ENCODE measurements at regions not wholly inside any gene's neighbourhood (a gene's known extent, or its start where the extent isn't known, plus 50 kb on each side); places are given as distances from the start of the nearest gene placed in this dataset.
"Not testable (repeated sequence)": the region's sequence is repeated elsewhere in the genome, so short reads cannot be mapped to it uniquely, and the experiment has no call there.

DNA sequence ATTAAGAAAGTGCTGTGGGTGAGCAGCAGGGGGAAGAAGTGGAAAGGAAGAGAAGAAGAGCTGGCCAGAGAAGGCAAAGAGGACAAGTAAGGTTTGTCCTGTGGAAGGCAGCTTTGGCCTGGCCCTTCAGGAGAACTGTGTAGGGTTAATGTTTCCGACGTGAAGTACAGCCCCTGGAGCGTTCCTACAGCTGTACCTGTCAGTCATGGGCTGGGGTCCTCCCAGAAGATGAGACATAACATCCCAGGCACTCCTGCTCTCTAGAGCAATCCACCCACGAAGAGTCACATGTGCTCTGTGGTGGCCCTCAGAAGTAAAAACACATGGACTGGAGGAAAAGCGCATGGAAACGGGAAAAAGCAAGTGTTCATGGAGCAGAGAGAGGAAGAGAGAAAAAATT, 237.4 kb downstream of the CAAP1 start:
- no peaks in the 10 kb centered on the region for H3K4me1 ChIP-seq (ENCODE audit: low read depth)
- no peaks in the 10 kb centered on the region for H3K36me3 ChIP-seq (ENCODE audit: low read depth)
- no peaks in the 10 kb centered on the region for H3K9me3 ChIP-seq
- no peak for DNase-seq
- H3K4me3 ChIP-seq, result no peak overlapping the region
- TF ChIP-seq, protein P1, sequence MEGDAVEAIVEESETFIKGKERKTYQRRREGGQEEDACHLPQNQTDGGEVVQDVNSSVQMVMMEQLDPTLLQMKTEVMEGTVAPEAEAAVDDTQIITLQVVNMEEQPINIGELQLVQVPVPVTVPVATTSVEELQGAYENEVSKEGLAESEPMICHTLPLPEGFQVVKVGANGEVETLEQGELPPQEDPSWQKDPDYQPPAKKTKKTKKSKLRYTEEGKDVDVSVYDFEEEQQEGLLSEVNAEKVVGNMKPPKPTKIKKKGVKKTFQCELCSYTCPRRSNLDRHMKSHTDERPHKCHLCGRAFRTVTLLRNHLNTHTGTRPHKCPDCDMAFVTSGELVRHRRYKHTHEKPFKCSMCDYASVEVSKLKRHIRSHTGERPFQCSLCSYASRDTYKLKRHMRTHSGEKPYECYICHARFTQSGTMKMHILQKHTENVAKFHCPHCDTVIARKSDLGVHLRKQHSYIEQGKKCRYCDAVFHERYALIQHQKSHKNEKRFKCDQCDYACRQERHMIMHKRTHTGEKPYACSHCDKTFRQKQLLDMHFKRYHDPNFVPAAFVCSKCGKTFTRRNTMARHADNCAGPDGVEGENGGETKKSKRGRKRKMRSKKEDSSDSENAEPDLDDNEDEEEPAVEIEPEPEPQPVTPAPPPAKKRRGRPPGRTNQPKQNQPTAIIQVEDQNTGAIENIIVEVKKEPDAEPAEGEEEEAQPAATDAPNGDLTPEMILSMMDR (IDR thresholded peaks at IDR 0.05), result no peak
- no peak for ATAC-seq
- intact Hi-C loops (cut with DNase I, micrococcal nuclease), result loop anchor here in 1 of 2 donors (10.0 kb wide), 1 partner anchor 50 kb away; no protein-coding TSS in a partner anchor

DNA sequence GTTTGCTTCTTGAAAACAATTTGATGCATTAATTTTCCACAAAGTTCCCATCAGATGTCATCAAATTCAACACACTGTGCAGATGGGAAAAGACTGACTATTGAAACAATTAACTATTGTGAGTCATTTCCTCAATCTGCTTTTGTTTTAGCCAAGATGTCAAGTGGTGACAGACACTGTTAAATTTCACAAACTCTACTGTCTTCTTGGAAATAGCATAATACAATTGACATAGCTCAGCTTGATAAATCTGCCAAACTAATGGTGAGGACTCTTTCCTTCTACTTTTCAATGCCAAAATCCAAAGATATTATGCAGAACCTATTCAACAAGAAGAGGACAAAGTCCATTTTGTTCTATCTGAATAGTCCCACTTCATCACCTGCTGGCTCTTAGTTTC, 242.3 kb downstream of the CAAP1 start:
- H3K4me1 ChIP-seq (ENCODE audit: low read depth), result no peaks in the 10 kb centered on the region
- ATAC-seq (no peak), DNase-seq (no peak)
- no peaks in the 10 kb centered on the region for H3K36me3 ChIP-seq (ENCODE audit: low read depth)
- no peak overlapping the region for H3K4me3 ChIP-seq
- intact Hi-C loops (cut with DNase I, micrococcal nuclease), result loop anchor here in 1 of 2 donors (10.0 kb wide), 1 partner anchor 54 kb away; no protein-coding TSS in a partner anchor
- no peaks in the 10 kb centered on the region for H3K9me3 ChIP-seq
- TF ChIP-seq, protein P1 (IDR thresholded peaks at IDR 0.05), result no peak

DNA sequence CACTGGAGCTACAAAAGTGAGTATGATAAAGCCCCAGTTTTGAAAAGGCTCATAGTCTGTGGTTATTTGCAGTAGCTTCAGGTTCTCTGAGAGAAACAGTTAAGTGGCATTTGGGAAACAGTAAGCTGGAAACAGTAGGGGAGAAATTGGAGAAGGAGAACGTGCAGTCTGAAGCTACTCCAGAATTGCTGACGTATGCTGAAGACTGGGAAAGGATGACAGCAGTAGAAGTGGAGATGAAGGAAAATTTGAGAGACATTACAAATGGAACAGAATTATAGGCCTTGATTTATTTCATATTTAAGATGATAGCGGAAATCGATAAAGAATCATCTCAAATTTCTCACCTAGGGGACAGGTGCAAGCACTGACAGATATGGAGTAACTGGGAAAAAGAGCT, 248.8 kb downstream of the CAAP1 start:
- Histone ChIP-seq H3K4me3 (no peak overlapping the region), H3K36me3 (ENCODE audit: low read depth) (no peaks in the 10 kb centered on the region), H3K4me1 (ENCODE audit: low read depth) (no peaks in the 10 kb centered on the region), H3K9me3 (no peaks in the 10 kb centered on the region)
- ATAC-seq (no peak), DNase-seq (no peak)
- TF ChIP-seq, protein P1 (IDR thresholded peaks at IDR 0.05), result no peak
- intact Hi-C loops (cut with DNase I, micrococcal nuclease), result no loop called here

DNA sequence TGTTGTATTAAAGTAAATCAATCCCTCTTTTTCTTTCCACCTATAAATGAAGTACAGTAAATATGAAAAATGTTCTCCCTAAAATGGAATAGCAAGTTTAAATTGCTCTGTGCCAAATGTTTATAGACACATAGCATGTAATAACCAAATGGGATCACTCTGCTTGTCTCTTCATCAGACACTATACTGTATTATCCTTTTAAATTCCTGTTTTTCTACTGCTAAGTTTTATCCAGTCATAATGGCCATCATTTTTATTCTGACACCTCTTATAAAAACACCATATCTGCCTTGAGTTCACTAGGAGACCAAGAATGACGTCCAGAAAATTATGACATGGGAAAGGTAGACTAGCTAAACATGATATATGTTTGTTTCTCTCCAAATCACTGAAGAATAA, 252.8 kb downstream of the CAAP1 start:
- Histone ChIP-seq H3K4me3 (no peak overlapping the region), H3K36me3 (ENCODE audit: low read depth) (no peaks in the 10 kb centered on the region), H3K4me1 (ENCODE audit: low read depth) (no peaks in the 10 kb centered on the region), H3K9me3 (no peaks in the 10 kb centered on the region)
- intact Hi-C loops (cut with DNase I, micrococcal nuclease), result no loop called here
- ATAC-seq (no peak), DNase-seq (no peak)
- TF ChIP-seq, protein P1 (IDR thresholded peaks at IDR 0.05), result no peak

DNA sequence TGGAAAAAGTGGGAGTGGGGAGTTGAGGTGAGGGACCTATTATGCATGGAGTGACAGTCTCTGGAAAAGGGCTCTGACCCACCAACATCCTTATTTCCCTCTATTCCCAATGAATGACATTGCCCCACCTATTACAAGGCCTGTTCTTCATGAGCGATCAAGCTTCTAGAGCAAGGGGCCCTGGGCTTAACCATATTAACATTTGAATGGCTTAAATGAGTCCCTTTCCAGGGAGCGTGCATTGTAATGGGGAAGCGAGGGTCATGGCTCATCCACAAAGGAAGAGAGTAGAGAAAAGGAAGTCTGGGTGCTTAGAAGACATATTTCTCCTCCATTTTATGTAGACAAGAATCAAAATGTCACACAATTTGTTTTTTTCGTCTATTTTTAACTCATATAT, 255.5 kb downstream of the CAAP1 start:
- H3K9me3 ChIP-seq, result no peaks in the 10 kb centered on the region
- intact Hi-C loops (cut with DNase I, micrococcal nuclease), result no loop called here
- no peaks in the 10 kb centered on the region for H3K4me1 ChIP-seq (ENCODE audit: low read depth)
- ATAC-seq (no peak), DNase-seq (no peak)
- no peak overlapping the region for H3K4me3 ChIP-seq
- TF ChIP-seq, protein P1 (IDR thresholded peaks at IDR 0.05), result no peak
- no peaks in the 10 kb centered on the region for H3K36me3 ChIP-seq (ENCODE audit: low read depth)

DNA sequence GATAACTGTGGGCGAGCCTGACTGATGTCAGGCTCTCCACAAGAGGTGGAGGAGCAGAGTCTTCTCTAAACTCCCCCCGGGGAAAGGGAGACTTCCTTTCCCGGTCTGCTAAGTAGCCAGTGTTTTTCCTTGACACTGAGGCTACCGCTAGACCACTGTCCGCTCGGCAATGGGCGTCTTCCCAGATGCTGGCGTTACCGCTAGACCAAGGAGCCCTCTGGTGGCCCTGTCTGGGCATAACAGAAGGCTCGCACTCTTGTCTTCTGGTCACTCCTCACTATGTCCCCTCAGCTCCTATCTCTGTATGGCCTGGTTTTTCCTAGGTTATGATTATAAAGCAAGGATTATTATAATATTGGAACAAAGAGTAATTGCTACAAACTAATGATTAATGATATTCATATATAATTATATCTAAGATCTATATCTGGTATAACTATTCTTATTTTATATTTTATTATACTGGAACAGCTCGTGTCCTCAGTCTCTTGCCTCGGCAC, 278.7 kb downstream of the CAAP1 start:
- H3K4me3 ChIP-seq; ATAC-seq; DNase-seq; H3K4me1 ChIP-seq (ENCODE audit: low read depth); H3K36me3 ChIP-seq (ENCODE audit: low read depth); intact Hi-C loops (cut with DNase I, micrococcal nuclease); H3K9me3 ChIP-seq: not testable (repeated sequence)
